ENCODE measurements at regions not wholly inside any gene's neighbourhood (a gene's known extent, or its start where the extent isn't known, plus 50 kb on each side); places are given as distances from the start of the nearest gene placed in this dataset.

DNA sequence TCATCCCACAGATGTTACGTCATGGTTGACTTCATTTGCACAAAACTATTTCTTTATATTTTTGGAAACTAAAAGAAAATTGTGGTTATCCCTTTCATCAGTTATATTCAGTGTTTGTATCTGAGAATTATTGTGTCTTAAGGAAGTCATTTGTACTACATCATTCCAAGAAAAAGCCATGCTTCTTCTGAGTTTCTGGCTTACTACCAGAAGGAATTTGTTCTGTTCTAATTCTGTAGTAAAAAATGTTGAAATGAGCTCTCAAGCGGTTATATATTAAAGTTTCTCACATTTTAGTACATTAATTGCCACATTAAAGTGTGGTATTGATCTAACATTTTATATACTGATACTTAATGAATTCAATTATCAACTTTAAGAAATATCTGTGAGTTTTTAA is 1844.5 kb downstream of the PCDH7 start:
- 91% methylated on average over 2 of the region's 2 CpGs; no CpG with 5 or more reads in 1 of the 2 experiments for WGBS, 2 experiments (ENCODE audit: extremely low coverage in 1 of 2, insufficient coverage in 1 of 2, insufficient read length in 1 of 2, insufficient replicate concordance in 2 of 2, low coverage in 1 of 2, low lambda C conversion rate in 2 of 2, missing lambda C conversion rate in 1 of 2)
- FAIRE-seq = no peak
- CTCF ChIA-PET (ENCODE audit: partially characterized antibody) = no interaction called here
- no peak for TF ChIP-seq SUZ12 (IDR thresholded peaks at IDR 0.05; ENCODE audit: low read length)
- TF ChIP-seq YY1 (IDR thresholded peaks at IDR 0.05; ENCODE audit: low read depth, low read length) = no peak
- TF ChIP-seq SP4 (IDR thresholded peaks at IDR 0.05; ENCODE audit: low read length) = no peak
- TF ChIP-seq JUND (IDR thresholded peaks at IDR 0.05; ENCODE audit: low read length) = no peak
- no peak for TF ChIP-seq RAD21 (IDR thresholded peaks at IDR 0.05 in 1 of 2, conservative IDR thresholded peaks at IDR 0.05 in 1 of 2; ENCODE audit: low read depth in 2 of 2, low read length in 2 of 2)
- TF ChIP-seq KDM5A (IDR thresholded peaks at IDR 0.05; ENCODE audit: low read length) = no peak
- TF ChIP-seq RFX5 (IDR thresholded peaks at IDR 0.05; ENCODE audit: borderline replicate concordance, low read depth, low read length) = no peak
- no peak for TF ChIP-seq RXRA (IDR thresholded peaks at IDR 0.05; ENCODE audit: insufficient read depth, low read depth, low read length)
- TF ChIP-seq FOSL1 (IDR thresholded peaks at IDR 0.05; ENCODE audit: insufficient read depth, low read depth, low read length) = no peak
- TF ChIP-seq RBBP5 (IDR thresholded peaks at IDR 0.05; ENCODE audit: borderline replicate concordance, low read depth, low read length) = no peak

More for the DNA sequence above, 1844.5 kb downstream of the PCDH7 start:
- H4K20me1 ChIP-seq (replicated peaks in 1 of 2; ENCODE audit: control insufficient read depth in 1 of 2, insufficient read depth in 2 of 2, low read length in 2 of 2) = no peaks in the 10 kb centered on the region
- no peak overlapping the region for H3K23ac ChIP-seq (ENCODE audit: insufficient read length)
- no peak overlapping the region for H2BK12ac ChIP-seq (ENCODE audit: low read depth, low read length)
- H4K5ac ChIP-seq (ENCODE audit: insufficient read length, low read depth, low read length) = no peak overlapping the region
- H3K4me1 ChIP-seq (replicated peaks in 1 of 4; ENCODE audit: control insufficient read depth in 3 of 4, insufficient read depth in 4 of 4, low read length in 3 of 4) = peaks cover 0 to 4% (median 0%) of the 10 kb centered on the region in 4 experiments; a peak in 1 of 7 replicates
- H4K8ac ChIP-seq (ENCODE audit: extremely low read depth, insufficient read depth, low read length) = no peak overlapping the region
- no peaks in the 10 kb centered on the region for H3K36me3 ChIP-seq (ENCODE audit: control insufficient read depth in 2 of 4, insufficient read depth in 4 of 4, low read length in 3 of 4)
- no peak overlapping the region for H2AK5ac ChIP-seq (ENCODE audit: low read depth, low read length)
- POLR2A ChIA-PET (ENCODE audit: partially characterized antibody) = no interaction called here
- H3K4ac ChIP-seq (replicated peaks; ENCODE audit: insufficient read length, low read depth, low read length) = no peak overlapping the region
- H2AFZ ChIP-seq (ENCODE audit: low read length) = no peak overlapping the region
- no peak overlapping the region for H3K56ac ChIP-seq (replicated peaks; ENCODE audit: insufficient read length, low read depth, low read length)
- H3K14ac ChIP-seq (ENCODE audit: insufficient read length) = no peak overlapping the region
- H2BK120ac ChIP-seq (replicated peaks; ENCODE audit: low read depth, low read length) = no peak overlapping the region
- DNase-seq (ENCODE audit: low read depth in 1 of 2, low spot score in 2 of 2) = no peak
- no peak overlapping the region for H2BK20ac ChIP-seq (ENCODE audit: low read length)
- H4K91ac ChIP-seq (replicated peaks; ENCODE audit: insufficient read length, low read length) = no peak overlapping the region
- no peak overlapping the region for H3K9ac ChIP-seq (replicated peaks in 1 of 4; ENCODE audit: extremely low read depth in 1 of 4, low read depth in 3 of 4, low read length in 3 of 4)
- no peaks in the 10 kb centered on the region for H3K79me1 ChIP-seq (ENCODE audit: low read depth, low read length)
- H3K18ac ChIP-seq (ENCODE audit: extremely low read depth, low read length) = no peak overlapping the region
- H3K23me2 ChIP-seq (ENCODE audit: low read depth, low read length) = no peaks in the 10 kb centered on the region
- H2BK5ac ChIP-seq (ENCODE audit: low read depth, low read length) = no peak overlapping the region
- no peak overlapping the region for H3K4me3 ChIP-seq (ENCODE audit: extremely low read depth in 1 of 4, insufficient read depth in 2 of 4, low read depth in 3 of 4, low read length in 4 of 4)
- H3K27me3 ChIP-seq (replicated peaks in 1 of 4; ENCODE audit: control insufficient read depth in 3 of 4, extremely low read depth in 1 of 4, insufficient read depth in 3 of 4, low read length in 3 of 4) = no peaks in the 10 kb centered on the region
- no peak overlapping the region for H3K4me2 ChIP-seq (ENCODE audit: insufficient read depth in 1 of 2, low read depth in 2 of 2, low read length in 2 of 2)
- H3K27ac ChIP-seq (ENCODE audit: low read depth, low read length) = no peak overlapping the region
- no peaks in the 10 kb centered on the region for H3K79me2 ChIP-seq (ENCODE audit: control insufficient read depth in 1 of 2, insufficient read depth in 2 of 2, low read length in 2 of 2)
- no peaks in the 10 kb centered on the region; a peak in 1 of 4 replicates for H3K9me3 ChIP-seq (ENCODE audit: insufficient read depth in 2 of 2, low read depth in 1 of 2, low read length in 1 of 2)
- H2BK15ac ChIP-seq (ENCODE audit: low read length) = no peak overlapping the region
